Fibroblast of mammary gland (primary cell): ENCODE measurements at regions not wholly inside any gene's neighbourhood (a gene's known extent, or its start where the extent isn't known, plus 50 kb on each side); places are given as distances from the start of the nearest gene placed in this dataset.

Source experiments
- DNase-seq: peaks from one replicate; pipeline ENCODE4 v3.0.0-alpha.2; 2010; ENCODE audit warnings: low read depth
- H3K4me3 ChIP-seq: 2 replicates; pipeline ENCODE4 v1.5.1; 2011; ENCODE audit warnings: low read depth, mild to moderate bottlenecking, low read length, moderate library complexity; ENCODE audit not compliant: control insufficient read depth
- CTCF ChIP-seq: conservative IDR thresholded peaks from 2 replicates; pipeline ENCODE4 v1.5.1; 2011; ENCODE audit warnings: low read depth, low read length, inconsistent platforms; ENCODE audit not compliant: control insufficient read depth, insufficient read depth

- no peak for DNase-seq
- TF ChIP-seq CTCF: no peak
- H3K4me3 ChIP-seq: no peak overlapping the region
These were observed 673.2 kb downstream of the BRD1 start for GRCh38 chr22:49154433-49154832.

- no peak for DNase-seq
- no peak overlapping the region for H3K4me3 ChIP-seq
- no peak for TF ChIP-seq CTCF
These were observed 673.8 kb downstream of the BRD1 start for GRCh38 chr22:49153921-49154320.

GRCh38 chr22:49152939-49153770, 674.5 kb downstream of the BRD1 start:
- no peak for TF ChIP-seq CTCF
- no peak overlapping the region for H3K4me3 ChIP-seq
- no peak for DNase-seq

- no peak for TF ChIP-seq CTCF
- DNase-seq: no peak
- no peak overlapping the region for H3K4me3 ChIP-seq
These were observed 675.3 kb downstream of the BRD1 start for GRCh38 chr22:49152127-49152938.

- no peak for TF ChIP-seq CTCF
- H3K4me3 ChIP-seq: no peak overlapping the region
- DNase-seq: no peak
These were observed 676.2 kb downstream of the BRD1 start for GRCh38 chr22:49151256-49152126.

GRCh38 chr22:49150801-49151221, 676.9 kb downstream of the BRD1 start:
- no peak for DNase-seq

More at GRCh38 chr22:49150801-49151221, 676.9 kb downstream of the BRD1 start:
- no peak for TF ChIP-seq CTCF
- no peak overlapping the region for H3K4me3 ChIP-seq
